HepG2 (cell line): ENCODE measurements at regions not wholly inside any gene's neighbourhood (a gene's known extent, or its start where the extent isn't known, plus 50 kb on each side); places are given as distances from the start of the nearest gene placed in this dataset.

Source experiments
- ATAC-seq: fragments of 200-7000 bp; cut with Tn5 transposase; 3 replicates; pipeline ENCODE4 v1.9.1; 2020; ENCODE audit warnings: mild to moderate bottlenecking, moderate library complexity
- BruUV-seq: library from RNA; stranded (reverse); fragments of 400-500 nt; replicated peaks from 2 replicates; lab custom pipeline; 2021; lab: Mats Ljungman, UMichigan
- CTCF ChIA-PET: fragments of 300-600 bp; formaldehyde crosslinking; extraction: SDS; loops from one replicate; lab custom pipeline; 2021; ENCODE audit warnings: low total read pairs, inconsistent platforms, low intra/inter-chr PET ratio; lab: Yijun Ruan, JAX
- POLR2A ChIA-PET: fragments of 350-600 bp; sonication (Branson Sonifier 250); formaldehyde crosslinking; loops from one replicate; lab custom pipeline; 2020; ENCODE audit warnings: antibody characterized with exemption, inconsistent platforms; lab: Yijun Ruan, JAX
- DNase-seq: peaks from one replicate; pipeline ENCODE4 v3.0.0-alpha.2; 2015; ENCODE audit warnings: low spot score
- FAIRE-seq: peaks from 3 replicates; lab custom pipeline; 2011; peaks lifted over from hg19 to GRCh38; lab: Jason Lieb, UNC
- H2AFZ ChIP-seq: one replicate; pipeline ENCODE4 v1.6.1; 2011; ENCODE audit warnings: low read length, inconsistent platforms
- H3K27ac ChIP-seq: fragments of 300-600 bp; 3 replicates; pipeline ENCODE4 v1.8.0; 2011; ENCODE audit warnings: mixed run types, mild to moderate bottlenecking, mixed read lengths, low read length, inconsistent platforms; ENCODE audit not compliant: insufficient read depth; ENCODE audit errors: extremely low read length
- H3K27me3 ChIP-seq, 2 experiments: fragments of 200-600 bp in 1 of 2; 2 replicates in 1 of 2; 3 replicates in 1 of 2; pipeline versions ENCODE4 v1.6.0 to v1.8.0; 2011; ENCODE audit warnings: low read length in 2 of 2, mild to moderate bottlenecking in 2 of 2, moderate library complexity in 2 of 2, inconsistent platforms in 1 of 2; ENCODE audit not compliant: insufficient read depth in 2 of 2, control insufficient read depth in 1 of 2
- H3K36me3 ChIP-seq, 2 experiments: fragments of 200-600 bp in 1 of 2; replicated peaks in 1 of 2; 2 replicates in 1 of 2; 3 replicates in 1 of 2; pipeline versions ENCODE4 v1.5.1 to v1.8.0; 2011; ENCODE audit warnings: low read length in 2 of 2, inconsistent platforms in 1 of 2; ENCODE audit not compliant: insufficient read depth in 2 of 2, control insufficient read depth in 1 of 2
- H3K4me1 ChIP-seq: 2 replicates; pipeline ENCODE4 v1.5.1; 2012; ENCODE audit warnings: low read length, inconsistent platforms; ENCODE audit not compliant: insufficient read depth
- H3K4me2 ChIP-seq: 2 replicates; pipeline ENCODE4 v1.6.0; 2011; ENCODE audit warnings: low read depth, low read length, inconsistent platforms
- H3K4me3 ChIP-seq, 3 experiments: fragments of 200-600 bp in 1 of 3; sonication (generic), shearing (Covaris generic) in 1 of 3; replicated peaks in 1 of 3; 2 replicates each; pipeline ENCODE4 v1.5.1; 2011 to 2016; ENCODE audit warnings: low read length in 3 of 3, inconsistent platforms in 2 of 3, low read depth in 2 of 3, mild to moderate bottlenecking in 2 of 3, control low read depth in 1 of 3, mixed read lengths in 1 of 3; ENCODE audit not compliant: insufficient read depth in 1 of 3
- H3K79me2 ChIP-seq: one replicate; pipeline ENCODE4 v1.6.1; 2011; ENCODE audit warnings: low read length, inconsistent platforms; ENCODE audit not compliant: insufficient read depth
- H3K9ac ChIP-seq: 2 replicates; pipeline ENCODE4 v1.6.0; 2011; ENCODE audit warnings: mild to moderate bottlenecking, low read depth, low read length, inconsistent platforms; ENCODE audit not compliant: insufficient read depth
- H3K9me3 ChIP-seq: 2 replicates; pipeline ENCODE4 v1.5.1; 2012; ENCODE audit warnings: mild to moderate bottlenecking, low read length
- H4K20me1 ChIP-seq: 2 replicates; pipeline ENCODE4 v1.6.0; 2011; ENCODE audit warnings: inconsistent platforms, mild to moderate bottlenecking, low read length, moderate library complexity; ENCODE audit not compliant: insufficient read depth
- CHCHD3 ChIP-seq: sonication (generic); formaldehyde crosslinking; IDR thresholded peaks from 2 replicates; pipeline ENCODE4 v1.8.0; 2022; ENCODE audit warnings: mild to moderate bottlenecking, missing genetic modification reagents, moderate library complexity
- EHMT2 ChIP-seq: fragments of 200-600 bp; sonication (generic); IDR thresholded peaks from 2 replicates; pipeline ENCODE4 v1.7.0; 2017; ENCODE audit warnings: antibody characterized with exemption, low read depth, low read length, borderline replicate concordance
- FOXK1 ChIP-seq: sonication (generic); formaldehyde crosslinking; IDR thresholded peaks from 2 replicates; pipeline ENCODE4 v1.4.0; 2020; ENCODE audit warnings: low read depth, missing genetic modification reagents, borderline replicate concordance
- HOXA3 ChIP-seq: sonication (generic); formaldehyde crosslinking; IDR thresholded peaks from 2 replicates; pipeline ENCODE4 v1.5.0; 2020; ENCODE audit warnings: missing genetic modification reagents
- POGZ ChIP-seq: sonication (generic); formaldehyde crosslinking; IDR thresholded peaks from 2 replicates; pipeline ENCODE4 v1.4.0; 2020; ENCODE audit warnings: mild to moderate bottlenecking, missing genetic modification reagents
- TAF1 ChIP-seq: sonication (generic); formaldehyde crosslinking; IDR thresholded peaks from 2 replicates; pipeline ENCODE4 v1.4.0; 2020; ENCODE audit warnings: missing genetic modification reagents
- ZMYM3 ChIP-seq: sonication (generic); formaldehyde crosslinking; IDR thresholded peaks from 2 replicates; pipeline ENCODE4 v1.5.1; 2020; ENCODE audit warnings: mild to moderate bottlenecking, missing genetic modification reagents
- ZNF446 ChIP-seq: sonication (generic); formaldehyde crosslinking; IDR thresholded peaks from 2 replicates; pipeline ENCODE4 v1.5.0; 2020; ENCODE audit warnings: mild to moderate bottlenecking, missing genetic modification reagents
- ZNF564 ChIP-seq: sonication (generic); formaldehyde crosslinking; IDR thresholded peaks from 2 replicates; pipeline ENCODE4 v1.8.1; 2023; ENCODE audit warnings: mild to moderate bottlenecking, missing genetic modification reagents
- ZNF607 ChIP-seq: sonication (generic); formaldehyde crosslinking; IDR thresholded peaks from 2 replicates; pipeline ENCODE4 v1.5.1; 2020; ENCODE audit warnings: missing genetic modification reagents, mild to moderate bottlenecking, borderline replicate concordance
- ZNF841 ChIP-seq: sonication (generic); formaldehyde crosslinking; IDR thresholded peaks from 2 replicates; pipeline ENCODE4 v1.8.1; 2023; ENCODE audit warnings: missing genetic modification reagents, borderline replicate concordance
- ZZZ3 ChIP-seq: sonication (generic); formaldehyde crosslinking; IDR thresholded peaks from 2 replicates; pipeline ENCODE4 v1.4.0; 2020; ENCODE audit warnings: missing genetic modification reagents, mild to moderate bottlenecking, borderline replicate concordance
- WGBS: methylation state at CpG from one replicate; pipeline ENCODE4 v1.1.6; 2017; ENCODE audit warnings: low lambda C conversion rate; 5-methylcytosine and 5-hydroxymethylcytosine counted together
- in situ Hi-C: cut with HindIII; loops from 2 replicates; pipeline ENCODE4 v1.10.0; 2017; ENCODE audit warnings: low pct_unique_long_range_greater_than_20kb; ENCODE audit not compliant: extremely low pct_ligation_motif_present
- intact Hi-C: fragments of 100-400 bp; cut with micrococcal nuclease; formaldehyde crosslinking; loops from one replicate; pipeline ENCODE4 v1.10.0; 2022; ENCODE audit not compliant: unreplicated experiment
- TF ChIP-seq, protein P1 (sequence below), 2 experiments: sonication (generic) in 1 of 2; formaldehyde crosslinking in 1 of 2; IDR thresholded peaks; 2 replicates each; pipeline versions ENCODE4 v1.6.1 to v1.9.0; 2014 to 2022; ENCODE audit warnings: antibody characterized with exemption in 1 of 2, borderline replicate concordance in 1 of 2, inconsistent platforms in 1 of 2, low read depth in 1 of 2, missing genetic modification reagents in 1 of 2
- TF ChIP-seq, protein P2 (sequence below): sonication (generic); formaldehyde crosslinking; IDR thresholded peaks from 2 replicates; pipeline ENCODE4 v1.5.1; 2020; ENCODE audit warnings: mild to moderate bottlenecking, missing genetic modification reagents, borderline replicate concordance

DNA sequence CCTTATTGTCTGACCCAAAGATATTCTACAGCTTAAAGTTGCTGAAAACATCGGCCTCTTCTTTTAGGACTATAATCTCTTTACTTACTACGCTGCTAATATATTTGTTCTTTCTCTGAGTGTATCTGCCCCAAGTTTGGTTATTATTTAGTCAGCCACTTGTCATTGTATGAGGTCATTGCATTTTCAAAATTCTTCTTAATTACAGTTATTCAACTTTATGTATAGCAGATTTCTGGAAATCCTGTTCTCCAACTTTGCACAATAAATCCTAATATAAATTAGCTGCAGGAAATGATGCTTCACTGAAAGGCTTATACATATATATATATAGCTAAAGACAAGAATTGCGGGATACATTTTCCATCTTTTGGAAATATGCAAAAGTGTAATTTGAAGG lies 88.5 kb upstream of the HIVEP1 start:
- FAIRE-seq, result no peak
- POLR2A ChIA-PET, result no interaction called here
- H3K9ac ChIP-seq, result no peak overlapping the region
- in situ Hi-C loops, result no loop called here
- CTCF ChIA-PET, result no interaction called here
- WGBS, result 70% methylated on average over 3 of the region's 3 CpGs
- H3K4me3 ChIP-seq, result no peak overlapping the region
- no peaks in the 10 kb centered on the region for H3K9me3 ChIP-seq
- H3K36me3 ChIP-seq, result no peaks in the 10 kb centered on the region
- DNase-seq, result no peak
- no peaks in the 10 kb centered on the region for H3K79me2 ChIP-seq
- no peaks in the 10 kb centered on the region for H3K4me1 ChIP-seq
- ATAC-seq, result no peak
- H3K27ac ChIP-seq, result no peak overlapping the region
- no peak overlapping the region for H2AFZ ChIP-seq
- H3K4me2 ChIP-seq, result no peak overlapping the region
- intact Hi-C loops, result no loop called here
- no TSS peak for BruUV-seq
- H3K27me3 ChIP-seq, result no peaks in the 10 kb centered on the region; a peak in 1 of 5 replicates
- no peaks in the 10 kb centered on the region for H4K20me1 ChIP-seq
- TF ChIP-seq EHMT2 (no peak), ZNF446 (no peak), CHCHD3 (no peak), ZMYM3 (CRISPR knock-in tag) (no peak), HOXA3 (CRISPR knock-in tag) (no peak), TAF1 (CRISPR knock-in tag) (no peak), FOXK1 (CRISPR knock-in tag) (no peak), ZZZ3 (CRISPR knock-in tag) (no peak), ZNF564 (CRISPR knock-in tag) (no peak), POGZ (CRISPR knock-in tag) (no peak), ZNF607 (CRISPR knock-in tag) (no peak), ZNF841 (CRISPR knock-in tag) (no peak)
- TF ChIP-seq, protein P1, sequence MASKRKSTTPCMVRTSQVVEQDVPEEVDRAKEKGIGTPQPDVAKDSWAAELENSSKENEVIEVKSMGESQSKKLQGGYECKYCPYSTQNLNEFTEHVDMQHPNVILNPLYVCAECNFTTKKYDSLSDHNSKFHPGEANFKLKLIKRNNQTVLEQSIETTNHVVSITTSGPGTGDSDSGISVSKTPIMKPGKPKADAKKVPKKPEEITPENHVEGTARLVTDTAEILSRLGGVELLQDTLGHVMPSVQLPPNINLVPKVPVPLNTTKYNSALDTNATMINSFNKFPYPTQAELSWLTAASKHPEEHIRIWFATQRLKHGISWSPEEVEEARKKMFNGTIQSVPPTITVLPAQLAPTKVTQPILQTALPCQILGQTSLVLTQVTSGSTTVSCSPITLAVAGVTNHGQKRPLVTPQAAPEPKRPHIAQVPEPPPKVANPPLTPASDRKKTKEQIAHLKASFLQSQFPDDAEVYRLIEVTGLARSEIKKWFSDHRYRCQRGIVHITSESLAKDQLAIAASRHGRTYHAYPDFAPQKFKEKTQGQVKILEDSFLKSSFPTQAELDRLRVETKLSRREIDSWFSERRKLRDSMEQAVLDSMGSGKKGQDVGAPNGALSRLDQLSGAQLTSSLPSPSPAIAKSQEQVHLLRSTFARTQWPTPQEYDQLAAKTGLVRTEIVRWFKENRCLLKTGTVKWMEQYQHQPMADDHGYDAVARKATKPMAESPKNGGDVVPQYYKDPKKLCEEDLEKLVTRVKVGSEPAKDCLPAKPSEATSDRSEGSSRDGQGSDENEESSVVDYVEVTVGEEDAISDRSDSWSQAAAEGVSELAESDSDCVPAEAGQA (IDR thresholded peaks at IDR 0.05; ENCODE audit: low read depth), result no peak
- TF ChIP-seq, protein P1 (CRISPR knock-in tag; IDR thresholded peaks at IDR 0.05; ENCODE audit: borderline replicate concordance), result no peak
- TF ChIP-seq, protein P2, sequence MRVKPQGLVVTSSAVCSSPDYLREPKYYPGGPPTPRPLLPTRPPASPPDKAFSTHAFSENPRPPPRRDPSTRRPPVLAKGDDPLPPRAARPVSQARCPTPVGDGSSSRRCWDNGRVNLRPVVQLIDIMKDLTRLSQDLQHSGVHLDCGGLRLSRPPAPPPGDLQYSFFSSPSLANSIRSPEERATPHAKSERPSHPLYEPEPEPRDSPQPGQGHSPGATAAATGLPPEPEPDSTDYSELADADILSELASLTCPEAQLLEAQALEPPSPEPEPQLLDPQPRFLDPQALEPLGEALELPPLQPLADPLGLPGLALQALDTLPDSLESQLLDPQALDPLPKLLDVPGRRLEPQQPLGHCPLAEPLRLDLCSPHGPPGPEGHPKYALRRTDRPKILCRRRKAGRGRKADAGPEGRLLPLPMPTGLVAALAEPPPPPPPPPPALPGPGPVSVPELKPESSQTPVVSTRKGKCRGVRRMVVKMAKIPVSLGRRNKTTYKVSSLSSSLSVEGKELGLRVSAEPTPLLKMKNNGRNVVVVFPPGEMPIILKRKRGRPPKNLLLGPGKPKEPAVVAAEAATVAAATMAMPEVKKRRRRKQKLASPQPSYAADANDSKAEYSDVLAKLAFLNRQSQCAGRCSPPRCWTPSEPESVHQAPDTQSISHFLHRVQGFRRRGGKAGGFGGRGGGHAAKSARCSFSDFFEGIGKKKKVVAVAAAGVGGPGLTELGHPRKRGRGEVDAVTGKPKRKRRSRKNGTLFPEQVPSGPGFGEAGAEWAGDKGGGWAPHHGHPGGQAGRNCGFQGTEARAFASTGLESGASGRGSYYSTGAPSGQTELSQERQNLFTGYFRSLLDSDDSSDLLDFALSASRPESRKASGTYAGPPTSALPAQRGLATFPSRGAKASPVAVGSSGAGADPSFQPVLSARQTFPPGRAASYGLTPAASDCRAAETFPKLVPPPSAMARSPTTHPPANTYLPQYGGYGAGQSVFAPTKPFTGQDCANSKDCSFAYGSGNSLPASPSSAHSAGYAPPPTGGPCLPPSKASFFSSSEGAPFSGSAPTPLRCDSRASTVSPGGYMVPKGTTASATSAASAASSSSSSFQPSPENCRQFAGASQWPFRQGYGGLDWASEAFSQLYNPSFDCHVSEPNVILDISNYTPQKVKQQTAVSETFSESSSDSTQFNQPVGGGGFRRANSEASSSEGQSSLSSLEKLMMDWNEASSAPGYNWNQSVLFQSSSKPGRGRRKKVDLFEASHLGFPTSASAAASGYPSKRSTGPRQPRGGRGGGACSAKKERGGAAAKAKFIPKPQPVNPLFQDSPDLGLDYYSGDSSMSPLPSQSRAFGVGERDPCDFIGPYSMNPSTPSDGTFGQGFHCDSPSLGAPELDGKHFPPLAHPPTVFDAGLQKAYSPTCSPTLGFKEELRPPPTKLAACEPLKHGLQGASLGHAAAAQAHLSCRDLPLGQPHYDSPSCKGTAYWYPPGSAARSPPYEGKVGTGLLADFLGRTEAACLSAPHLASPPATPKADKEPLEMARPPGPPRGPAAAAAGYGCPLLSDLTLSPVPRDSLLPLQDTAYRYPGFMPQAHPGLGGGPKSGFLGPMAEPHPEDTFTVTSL, result no peak
